Activated naive CD4-positive, alpha-beta T cell treated with anti-CD3 and anti-CD28 coated beads, Interleukin-2, amount 50 U/mL, for 72 hours (primary cell): ENCODE measurements at regions not wholly inside any gene's neighbourhood (a gene's known extent, or its start where the extent isn't known, plus 50 kb on each side); places are given as distances from the start of the nearest gene placed in this dataset.

ENCODE experiments used
- ATAC-seq, 2 donors: fragments of 150-1000 bp; cut with Tn5 transposase; 2 replicates each; pipeline ENCODE4 v1.10.0; 2021; ENCODE audit warnings: mild to moderate bottlenecking in 2 of 2, moderate library complexity in 2 of 2
- DNase-seq, 2 donors: peaks; one replicate each; pipeline ENCODE4 v3.0.0; 2021 to 2022; ENCODE audit warnings: low spot score in 2 of 2
- H3K27ac Mint-ChIP-seq, 2 donors: one replicate each; pipeline ENCODE4 v1.8.0; 2022; ENCODE audit warnings: mild to moderate bottlenecking in 2 of 2, mixed read lengths in 2 of 2
- H3K36me3 Mint-ChIP-seq, 2 donors: one replicate each; pipeline ENCODE4 v1.8.0; 2022; ENCODE audit warnings: mixed read lengths in 2 of 2
- H3K9me3 Mint-ChIP-seq, 2 donors: one replicate each; pipeline ENCODE4 v1.8.0; 2022; ENCODE audit warnings: mixed read lengths in 2 of 2

DNA sequence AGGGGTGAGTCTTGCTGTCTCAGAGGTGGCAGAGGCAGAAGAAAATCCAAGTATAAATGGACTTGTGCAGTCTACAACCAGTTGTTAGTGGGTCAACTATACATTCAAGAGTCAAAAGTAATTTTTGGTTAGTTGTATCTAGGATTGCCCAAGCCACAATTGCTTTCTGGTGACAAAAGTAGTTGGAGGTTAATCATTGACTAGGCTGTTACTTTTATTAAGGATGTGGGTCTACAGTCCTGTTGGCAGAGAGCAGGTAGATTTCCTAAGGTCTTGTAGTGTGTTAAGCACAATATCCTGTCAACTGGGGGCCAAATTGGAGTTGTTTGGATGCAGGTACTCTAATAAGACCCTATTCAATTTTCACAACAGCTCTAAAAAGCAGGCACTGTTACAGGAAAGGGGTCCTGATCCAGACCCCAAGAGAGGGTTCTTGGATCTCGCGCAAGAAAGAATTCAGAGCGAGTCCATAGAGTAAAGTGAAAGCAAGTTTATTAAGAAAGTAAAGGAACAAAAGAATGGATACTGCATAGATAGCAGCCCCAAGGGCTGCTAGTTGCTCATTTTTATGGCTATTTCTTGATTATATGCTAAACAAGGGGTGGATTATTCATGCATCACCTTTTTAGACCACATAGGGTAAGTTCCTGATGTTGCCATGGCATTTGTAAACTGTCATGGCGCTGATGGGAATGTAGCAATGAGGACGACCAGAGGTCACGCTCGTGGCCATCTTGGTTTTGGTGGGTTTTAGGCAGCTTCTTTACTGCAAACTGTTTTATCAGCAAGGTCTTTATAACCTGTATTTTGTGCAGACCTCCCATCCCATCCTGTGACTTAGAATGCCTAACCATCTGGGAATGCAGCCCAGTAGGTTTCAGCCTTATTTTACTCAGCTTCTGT is 232.6 kb upstream of the SRRM4 start:
- ATAC-seq = no peak
- H3K9me3 Mint-ChIP-seq = peaks cover 6 to 18% of the 10 kb centered on the region in 2 donors
- no peak overlapping the region for H3K27ac Mint-ChIP-seq
- no peaks in the 10 kb centered on the region for H3K36me3 Mint-ChIP-seq
- DNase-seq = no peak

- Mint-ChIP-seq H3K36me3 (no peaks in the 10 kb centered on the region), H3K9me3 (peaks cover 0 to 12% of the 10 kb centered on the region in 2 donors), H3K27ac (no peak overlapping the region)
- ATAC-seq (no peak), DNase-seq (no peak)
These were observed 231.7 kb upstream of the SRRM4 start for GRCh38 chr12:118749646-118750045.

DNA sequence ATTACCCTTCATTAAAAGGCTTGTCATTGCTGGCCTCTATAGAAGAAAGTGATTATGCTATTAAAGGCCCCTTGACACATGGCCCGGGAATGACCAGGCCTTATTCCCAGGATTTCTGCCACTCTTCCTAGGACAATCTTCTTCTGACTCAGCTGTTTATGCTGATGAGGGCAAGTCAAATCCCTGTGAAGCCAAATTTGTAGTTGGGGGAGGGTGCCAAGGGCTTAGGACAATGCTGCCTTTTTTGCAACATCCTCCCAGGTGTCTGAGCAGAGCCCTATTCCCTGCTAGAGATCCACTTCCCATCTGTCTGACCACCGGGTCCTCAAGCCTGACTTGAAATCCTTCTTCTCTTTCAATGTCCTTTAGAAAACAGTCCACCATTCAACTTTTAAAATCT is 230.7 kb upstream of the SRRM4 start:
- H3K27ac Mint-ChIP-seq = no peak overlapping the region
- H3K9me3 Mint-ChIP-seq = peaks cover 2 to 15% of the 10 kb centered on the region in 2 donors
- H3K36me3 Mint-ChIP-seq = peaks cover 0 to 2% of the 10 kb centered on the region in 2 donors
- ATAC-seq (no peak), DNase-seq (no peak)

GRCh38 chr12:118751355-118751754 is 230.0 kb upstream of the SRRM4 start:
- Mint-ChIP-seq H3K36me3 (peaks cover 1 to 5% of the 10 kb centered on the region in 2 donors), H3K27ac (no peak overlapping the region), H3K9me3 (peaks cover 9 to 20% of the 10 kb centered on the region in 2 donors)
- no peak for ATAC-seq
- no peak for DNase-seq

GRCh38 chr12:118760623-118761022 is 220.7 kb upstream of the SRRM4 start:
- DNase-seq (no peak), ATAC-seq (no peak)
- Mint-ChIP-seq H3K36me3 (peaks cover 4 to 5% of the 10 kb centered on the region in 2 donors), H3K27ac (no peak overlapping the region), H3K9me3 (peaks cover 16 to 17% of the 10 kb centered on the region in 2 donors)

- Mint-ChIP-seq H3K27ac (no peak overlapping the region), H3K9me3 (peaks cover 0 to 5% of the 10 kb centered on the region in 2 donors)
- no peak for ATAC-seq
These were observed 218.1 kb upstream of the SRRM4 start for GRCh38 chr12:118763234-118763633.

DNA sequence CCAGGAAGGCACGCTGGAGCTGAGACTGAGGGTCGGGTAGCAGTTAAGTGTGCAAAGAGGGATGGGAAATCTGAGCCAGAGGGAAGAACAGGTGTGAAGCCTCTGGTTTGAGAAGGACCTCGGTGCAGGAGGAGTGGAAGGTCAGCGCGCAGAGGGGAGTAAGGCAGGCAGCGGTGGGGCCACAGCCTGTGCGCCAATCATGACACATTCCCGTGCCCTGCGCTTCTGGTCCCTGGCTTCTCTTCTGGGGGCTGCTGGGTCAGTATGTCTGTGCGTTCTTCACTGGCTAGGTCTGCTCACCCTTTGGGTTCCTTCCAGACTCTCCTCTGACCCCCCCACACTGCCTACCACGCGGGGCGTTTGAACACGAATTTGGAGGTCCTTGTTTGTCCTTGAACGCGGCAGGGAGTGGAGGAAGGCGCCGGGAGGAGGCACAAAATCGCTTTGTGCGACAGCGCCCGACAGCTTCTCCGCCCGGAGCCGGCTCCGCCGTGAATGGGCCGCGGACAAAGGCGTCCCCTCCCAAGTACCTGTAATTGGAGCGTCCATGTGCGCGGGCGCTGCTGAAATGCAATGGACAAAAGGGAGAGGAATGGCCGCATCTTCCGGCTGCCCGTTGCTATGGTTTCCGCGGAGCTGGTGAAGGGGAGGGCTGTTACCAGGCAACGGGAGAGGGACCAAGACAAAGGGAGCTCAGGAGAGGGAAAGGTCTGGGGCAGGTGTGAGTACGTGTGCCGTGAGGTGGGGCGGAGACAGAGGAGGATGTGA is 207.2 kb upstream of the SRRM4 start:
- no peak overlapping the region for H3K27ac Mint-ChIP-seq
- H3K36me3 Mint-ChIP-seq = peaks cover 0 to 8% of the 10 kb centered on the region in 2 donors
- peaks cover 8 to 15% of the 10 kb centered on the region in 2 donors for H3K9me3 Mint-ChIP-seq
- no peak for ATAC-seq
- no peak for DNase-seq

More at GRCh38 chr12:118763234-118763633, 218.1 kb upstream of the SRRM4 start:
- no peaks in the 10 kb centered on the region for H3K36me3 Mint-ChIP-seq
- no peak for DNase-seq

- DNase-seq (no peak), ATAC-seq (no peak)
- Mint-ChIP-seq H3K9me3 (peaks cover 7 to 8% of the 10 kb centered on the region in 2 donors), H3K36me3 (no peaks in the 10 kb centered on the region), H3K27ac (no peak overlapping the region)
These were observed 203.8 kb upstream of the SRRM4 start for GRCh38 chr12:118777504-118777903.

GRCh38 chr12:118778077-118778476 is 203.3 kb upstream of the SRRM4 start:
- no peaks in the 10 kb centered on the region for H3K36me3 Mint-ChIP-seq
- H3K27ac Mint-ChIP-seq = no peak overlapping the region
- ATAC-seq (no peak), DNase-seq (no peak)
- H3K9me3 Mint-ChIP-seq = peaks cover 8 to 9% of the 10 kb centered on the region in 2 donors

- no peak overlapping the region for H3K27ac Mint-ChIP-seq
- DNase-seq = no peak
- no peaks in the 10 kb centered on the region for H3K36me3 Mint-ChIP-seq
- H3K9me3 Mint-ChIP-seq = peaks cover 9 to 13% of the 10 kb centered on the region in 2 donors
- no peak for ATAC-seq
These were observed 200.4 kb upstream of the SRRM4 start for GRCh38 chr12:118780939-118781338.

DNA sequence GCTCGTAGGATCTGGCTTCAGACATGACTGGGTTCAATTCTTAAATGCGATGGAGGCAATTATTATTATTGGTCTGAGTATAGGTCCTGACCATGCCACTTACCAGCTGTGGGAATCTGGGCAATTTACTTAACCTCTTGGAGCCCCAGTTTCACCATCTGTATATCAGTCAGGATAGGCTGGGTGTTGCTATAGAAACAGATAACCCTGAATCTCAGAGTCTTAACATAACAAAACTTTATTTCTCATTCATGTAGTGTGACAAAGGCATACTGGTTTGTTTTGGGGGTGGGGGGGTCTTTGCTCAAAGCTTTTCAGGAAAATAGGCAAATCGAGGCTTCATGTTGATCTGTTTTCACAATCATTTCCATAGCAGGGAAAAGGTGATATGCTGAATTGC is 199.6 kb upstream of the SRRM4 start:
- DNase-seq = no peak
- Mint-ChIP-seq H3K27ac (no peak overlapping the region), H3K36me3 (no peaks in the 10 kb centered on the region), H3K9me3 (peaks cover 9 to 13% of the 10 kb centered on the region in 2 donors)
- ATAC-seq = no peak

- DNase-seq (no peak), ATAC-seq (no peak)
- peaks cover 3 to 5% of the 10 kb centered on the region in 2 donors for H3K9me3 Mint-ChIP-seq
These were observed 197.6 kb upstream of the SRRM4 start for GRCh38 chr12:118783703-118784102.

GRCh38 chr12:118790578-118790977 is 190.8 kb upstream of the SRRM4 start:
- Mint-ChIP-seq H3K36me3 (no peaks in the 10 kb centered on the region), H3K27ac (no peak overlapping the region), H3K9me3 (peaks cover 0 to 4% of the 10 kb centered on the region in 2 donors)
- DNase-seq (no peak), ATAC-seq (no peak)

More at GRCh38 chr12:118783703-118784102, 197.6 kb upstream of the SRRM4 start:
- Mint-ChIP-seq H3K36me3 (no peaks in the 10 kb centered on the region), H3K27ac (no peak overlapping the region)

GRCh38 chr12:118813778-118814357 is 167.5 kb upstream of the SRRM4 start:
- ATAC-seq (no peak), DNase-seq (no peak)
- no peak overlapping the region for H3K27ac Mint-ChIP-seq
- peaks cover 0 to 4% of the 10 kb centered on the region in 2 donors for H3K36me3 Mint-ChIP-seq
- H3K9me3 Mint-ChIP-seq = peaks cover 15 to 20% of the 10 kb centered on the region in 2 donors

DNA sequence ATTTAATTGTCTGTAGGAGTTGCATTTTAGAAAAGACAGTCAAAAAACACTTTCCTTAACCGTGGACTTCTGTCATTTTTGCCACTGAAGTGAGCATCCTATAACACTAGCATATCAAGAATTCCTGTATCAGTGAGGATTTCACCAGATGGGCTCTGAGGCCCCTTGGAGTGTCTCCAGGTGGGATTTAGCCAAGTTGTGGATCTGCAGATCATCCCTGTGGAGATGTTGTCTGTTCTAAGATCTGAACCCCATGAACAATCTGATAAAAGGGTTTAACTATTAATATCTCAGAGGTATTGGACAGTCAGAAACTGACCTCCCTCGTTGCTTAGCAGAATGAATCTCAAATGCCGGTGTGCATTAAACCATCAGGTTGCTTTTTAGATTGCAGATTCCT is 165.0 kb upstream of the SRRM4 start:
- no peak for ATAC-seq
- H3K9me3 Mint-ChIP-seq = peaks cover 9 to 14% of the 10 kb centered on the region in 2 donors
- H3K36me3 Mint-ChIP-seq = no peaks in the 10 kb centered on the region
- H3K27ac Mint-ChIP-seq = no peak overlapping the region
- no peak for DNase-seq

DNA sequence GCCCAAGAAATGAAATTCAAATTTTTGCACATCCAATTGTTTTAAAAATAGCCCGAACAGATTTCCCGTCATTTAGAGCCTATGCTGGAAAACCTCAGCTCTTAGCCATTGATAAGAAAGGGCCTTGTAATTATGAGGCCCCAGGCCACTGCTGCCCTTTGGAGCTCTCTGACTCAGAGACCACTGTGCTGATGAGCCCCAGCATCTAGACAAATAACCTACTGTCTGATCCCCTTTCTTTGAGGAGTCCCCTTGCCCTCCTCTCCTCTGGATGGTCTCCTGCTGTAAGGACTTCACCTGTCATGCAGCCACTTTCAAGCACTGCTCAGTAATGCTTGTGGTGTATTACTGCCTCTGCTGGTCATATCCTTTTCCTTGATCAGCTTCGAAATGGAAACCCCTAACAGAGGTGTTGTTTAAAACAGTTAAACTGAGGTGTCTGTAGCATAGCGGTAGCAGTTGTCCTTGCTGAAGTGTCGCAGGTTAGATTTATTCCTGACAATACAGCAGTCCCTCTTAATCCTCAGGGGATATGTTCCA is 159.9 kb upstream of the SRRM4 start:
- peaks cover 5% of the 10 kb centered on the region in 2 donors for H3K9me3 Mint-ChIP-seq
- H3K27ac Mint-ChIP-seq = no peak overlapping the region
- ATAC-seq (no peak), DNase-seq (no peak)
- H3K36me3 Mint-ChIP-seq = no peaks in the 10 kb centered on the region

DNA sequence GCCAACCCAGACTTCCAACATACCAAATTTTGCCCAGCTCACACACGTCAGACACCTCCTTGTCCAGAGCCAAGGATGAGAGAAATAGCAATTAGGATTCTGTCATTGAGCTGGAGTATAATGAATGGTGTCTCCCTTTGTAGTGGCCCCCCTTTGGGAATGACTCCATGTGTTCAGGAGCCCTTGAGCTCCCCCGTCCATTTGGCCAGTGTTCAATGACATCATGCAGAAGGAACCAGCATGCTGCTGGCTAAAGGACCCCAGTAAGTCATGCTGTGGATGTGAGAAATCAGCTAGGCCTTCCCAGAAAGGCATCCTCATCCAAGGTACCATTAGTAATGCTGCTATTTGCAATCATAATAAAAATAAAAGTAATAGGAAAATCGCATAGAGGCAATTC is 158.8 kb upstream of the SRRM4 start:
- Mint-ChIP-seq H3K36me3 (no peaks in the 10 kb centered on the region), H3K27ac (no peak overlapping the region), H3K9me3 (peaks cover 7% of the 10 kb centered on the region in 2 donors)
- DNase-seq = no peak
- ATAC-seq = no peak
